Neural cell (in vitro differentiated cells): ENCODE measurements at regions not wholly inside any gene's neighbourhood (a gene's known extent, or its start where the extent isn't known, plus 50 kb on each side); places are given as distances from the start of the nearest gene placed in this dataset.

Experiments
- H2AFZ ChIP-seq: fragments of 200-600, 300-800 bp; sonication (generic), shearing (Covaris generic); 2 replicates; pipeline ENCODE4 v1.6.0; 2014; ENCODE audit warnings: low read depth, mild to moderate bottlenecking, antibody characterized with exemption, low read length, moderate library complexity
- H3F3A ChIP-seq: fragments of 200-600 bp; shearing (Covaris generic); 2 replicates; pipeline ENCODE4 v1.6.1; 2016; ENCODE audit warnings: mild to moderate bottlenecking, moderate library complexity, mixed read lengths, antibody characterized with exemption, low read length; ENCODE audit not compliant: insufficient read depth, poor library complexity, severe bottlenecking
- H3K27ac ChIP-seq: fragments of 200-600, 300-800 bp; sonication (generic), shearing (Covaris generic); 2 replicates; pipeline ENCODE4 v1.5.1; 2014; ENCODE audit warnings: mild to moderate bottlenecking, low read length, moderate library complexity
- H3K27me3 ChIP-seq: fragments of 300-800, 200-600 bp; sonication (generic), shearing (Covaris generic); 2 replicates; pipeline ENCODE4 v1.6.0; 2014; ENCODE audit warnings: mild to moderate bottlenecking, low read depth, low read length, moderate library complexity; ENCODE audit not compliant: insufficient read depth
- H3K36me3 ChIP-seq: fragments of 300-800, 200-600 bp; sonication (generic), shearing (Covaris generic); 2 replicates; pipeline ENCODE4 v1.5.1; 2014; ENCODE audit warnings: mild to moderate bottlenecking, antibody characterized with exemption, low read length, moderate library complexity; ENCODE audit not compliant: insufficient read depth
- H3K4me2 ChIP-seq: fragments of 300-800, 200-600 bp; sonication (generic), shearing (Covaris generic); 2 replicates; pipeline ENCODE4 v1.6.0; 2014; ENCODE audit warnings: mild to moderate bottlenecking, low read length
- H3K4me3 ChIP-seq: fragments of 300-800, 200-600 bp; sonication (generic), shearing (Covaris generic); 2 replicates; pipeline ENCODE4 v1.5.1; 2014; ENCODE audit warnings: mild to moderate bottlenecking, low read length, moderate library complexity
- H3K79me2 ChIP-seq: fragments of 200-600 bp; shearing (Covaris generic); replicated peaks from 2 replicates; pipeline ENCODE4 v1.6.0; 2014; ENCODE audit warnings: mild to moderate bottlenecking, low read length, moderate library complexity; ENCODE audit not compliant: insufficient read depth
- H3K9ac ChIP-seq: fragments of 300-800, 200-600 bp; sonication (generic), shearing (Covaris generic); 2 replicates; pipeline ENCODE4 v1.6.1; 2016; ENCODE audit warnings: mild to moderate bottlenecking, low read length, mixed read lengths
- H3K9me2 ChIP-seq: fragments of 200-600 bp; shearing (Covaris generic); 2 replicates; pipeline ENCODE4 v1.6.1; 2016; ENCODE audit warnings: mild to moderate bottlenecking, low read length, mixed read lengths; ENCODE audit not compliant: insufficient read depth
- H3K9me3 ChIP-seq: fragments of 200-600, 300-800 bp; sonication (generic), shearing (Covaris generic); 2 replicates; pipeline ENCODE4 v1.6.1; 2016; ENCODE audit warnings: mild to moderate bottlenecking, mixed run types, low read length, moderate library complexity, mixed read lengths
- H4K20me1 ChIP-seq: fragments of 200-600 bp; shearing (Covaris generic); 2 replicates; pipeline ENCODE4 v1.6.1; 2016; ENCODE audit warnings: mild to moderate bottlenecking, mixed run types; ENCODE audit not compliant: insufficient read depth
- CTCF ChIP-seq: fragments of 450-650 bp; IDR thresholded peaks from 2 replicates; pipeline ENCODE4 v1.5.1; 2014; ENCODE audit warnings: antibody characterized with exemption, mild to moderate bottlenecking, moderate library complexity; ENCODE audit not compliant: poor library complexity, severe bottlenecking
- EP300 ChIP-seq: fragments of 450-650 bp; conservative IDR thresholded peaks from 2 replicates; pipeline ENCODE4 v1.6.1; 2014; ENCODE audit warnings: antibody characterized with exemption, mild to moderate bottlenecking, moderate library complexity; ENCODE audit not compliant: poor library complexity, severe bottlenecking
- EZH2 ChIP-seq: fragments of 200-600, 300-800 bp; shearing (Covaris generic), sonication (generic); IDR thresholded peaks from 2 replicates; pipeline ENCODE4 v1.6.1; 2014; ENCODE audit warnings: antibody characterized with exemption, low read length, borderline replicate concordance, mild to moderate bottlenecking; ENCODE audit not compliant: insufficient read depth, poor library complexity, severe bottlenecking
- MXI1 ChIP-seq: fragments of 450-650 bp; conservative IDR thresholded peaks from 2 replicates; pipeline ENCODE4 v1.6.1; 2014; ENCODE audit warnings: antibody characterized with exemption, mild to moderate bottlenecking; ENCODE audit not compliant: poor library complexity, severe bottlenecking
- POLR2AphosphoS5 ChIP-seq: IDR thresholded peaks from 2 replicates; pipeline ENCODE4 v1.6.1; 2012
- RAD21 ChIP-seq: fragments of 450-650 bp; conservative IDR thresholded peaks from 2 replicates; pipeline ENCODE4 v1.6.1; 2014; ENCODE audit warnings: antibody characterized with exemption, mild to moderate bottlenecking, moderate library complexity
- SMC3 ChIP-seq: fragments of 450-650 bp; conservative IDR thresholded peaks from 2 replicates; pipeline ENCODE4 v1.6.1; 2014; ENCODE audit warnings: antibody characterized with exemption, mild to moderate bottlenecking, moderate library complexity; ENCODE audit not compliant: poor library complexity
- TAF1 ChIP-seq: IDR thresholded peaks from 2 replicates; pipeline ENCODE4 v1.6.1; 2012; ENCODE audit warnings: low read depth
- TF ChIP-seq, protein P1 (sequence below): IDR thresholded peaks from 2 replicates; pipeline ENCODE4 v1.6.1; 2012; ENCODE audit warnings: borderline replicate concordance

DNA sequence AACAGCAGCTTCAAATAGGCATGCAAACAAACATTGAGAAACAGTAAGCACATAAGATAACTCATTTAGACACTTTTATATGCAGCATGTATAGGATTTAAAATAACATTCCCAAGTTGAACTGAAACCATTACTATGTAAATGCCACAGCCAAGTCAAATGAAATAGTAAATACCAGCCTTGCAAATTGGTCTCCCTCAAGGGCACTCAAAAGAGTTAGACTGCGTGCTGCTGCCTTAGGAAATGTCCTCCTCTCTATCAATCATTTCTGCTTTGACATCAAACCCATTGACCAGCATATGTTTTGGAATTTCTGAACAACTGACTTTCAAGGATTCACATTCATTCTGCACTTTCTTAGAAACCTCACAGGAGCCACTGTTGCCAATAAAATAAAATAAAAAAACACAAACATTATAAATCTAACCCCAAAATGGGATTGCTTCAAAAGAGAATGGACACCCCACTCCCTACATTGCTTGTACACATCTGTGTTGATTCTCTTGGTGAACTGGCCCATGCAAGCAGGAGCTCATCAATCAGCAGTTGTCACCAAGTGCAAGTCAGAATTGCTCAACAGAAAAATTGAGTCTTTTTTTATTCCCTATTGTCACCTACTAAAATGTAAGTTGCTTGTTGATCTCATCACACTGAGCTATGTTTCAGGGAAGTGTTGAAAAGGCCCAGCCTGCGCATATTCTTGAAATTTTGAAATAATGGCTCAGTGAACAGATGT is 256.2 kb downstream of the DAD1 start:
- H3K4me2 ChIP-seq, result no peak overlapping the region
- H3K4me3 ChIP-seq, result no peak overlapping the region
- H3K9ac ChIP-seq, result no peak overlapping the region
- no peaks in the 10 kb centered on the region for H3K27me3 ChIP-seq
- no peak for TF ChIP-seq RAD21
- no peak for TF ChIP-seq POLR2AphosphoS5
- TF ChIP-seq MXI1, result no peak
- no peak for TF ChIP-seq TAF1
- no peak for TF ChIP-seq EP300
- no peak for TF ChIP-seq EZH2
- no peak for TF ChIP-seq SMC3
- TF ChIP-seq, protein P1, sequence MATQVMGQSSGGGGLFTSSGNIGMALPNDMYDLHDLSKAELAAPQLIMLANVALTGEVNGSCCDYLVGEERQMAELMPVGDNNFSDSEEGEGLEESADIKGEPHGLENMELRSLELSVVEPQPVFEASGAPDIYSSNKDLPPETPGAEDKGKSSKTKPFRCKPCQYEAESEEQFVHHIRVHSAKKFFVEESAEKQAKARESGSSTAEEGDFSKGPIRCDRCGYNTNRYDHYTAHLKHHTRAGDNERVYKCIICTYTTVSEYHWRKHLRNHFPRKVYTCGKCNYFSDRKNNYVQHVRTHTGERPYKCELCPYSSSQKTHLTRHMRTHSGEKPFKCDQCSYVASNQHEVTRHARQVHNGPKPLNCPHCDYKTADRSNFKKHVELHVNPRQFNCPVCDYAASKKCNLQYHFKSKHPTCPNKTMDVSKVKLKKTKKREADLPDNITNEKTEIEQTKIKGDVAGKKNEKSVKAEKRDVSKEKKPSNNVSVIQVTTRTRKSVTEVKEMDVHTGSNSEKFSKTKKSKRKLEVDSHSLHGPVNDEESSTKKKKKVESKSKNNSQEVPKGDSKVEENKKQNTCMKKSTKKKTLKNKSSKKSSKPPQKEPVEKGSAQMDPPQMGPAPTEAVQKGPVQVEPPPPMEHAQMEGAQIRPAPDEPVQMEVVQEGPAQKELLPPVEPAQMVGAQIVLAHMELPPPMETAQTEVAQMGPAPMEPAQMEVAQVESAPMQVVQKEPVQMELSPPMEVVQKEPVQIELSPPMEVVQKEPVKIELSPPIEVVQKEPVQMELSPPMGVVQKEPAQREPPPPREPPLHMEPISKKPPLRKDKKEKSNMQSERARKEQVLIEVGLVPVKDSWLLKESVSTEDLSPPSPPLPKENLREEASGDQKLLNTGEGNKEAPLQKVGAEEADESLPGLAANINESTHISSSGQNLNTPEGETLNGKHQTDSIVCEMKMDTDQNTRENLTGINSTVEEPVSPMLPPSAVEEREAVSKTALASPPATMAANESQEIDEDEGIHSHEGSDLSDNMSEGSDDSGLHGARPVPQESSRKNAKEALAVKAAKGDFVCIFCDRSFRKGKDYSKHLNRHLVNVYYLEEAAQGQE, result no peak
- TF ChIP-seq CTCF, result no peak
- H3K36me3 ChIP-seq, result no peaks in the 10 kb centered on the region
- H3K9me2 ChIP-seq, result no peaks in the 10 kb centered on the region
- H3K27ac ChIP-seq, result no peak overlapping the region
- no peaks in the 10 kb centered on the region for H4K20me1 ChIP-seq
- H3K9me3 ChIP-seq, result no peaks in the 10 kb centered on the region
- H3F3A ChIP-seq, result no peaks in the 10 kb centered on the region
- H2AFZ ChIP-seq, result no peak overlapping the region
- no peaks in the 10 kb centered on the region for H3K79me2 ChIP-seq

DNA sequence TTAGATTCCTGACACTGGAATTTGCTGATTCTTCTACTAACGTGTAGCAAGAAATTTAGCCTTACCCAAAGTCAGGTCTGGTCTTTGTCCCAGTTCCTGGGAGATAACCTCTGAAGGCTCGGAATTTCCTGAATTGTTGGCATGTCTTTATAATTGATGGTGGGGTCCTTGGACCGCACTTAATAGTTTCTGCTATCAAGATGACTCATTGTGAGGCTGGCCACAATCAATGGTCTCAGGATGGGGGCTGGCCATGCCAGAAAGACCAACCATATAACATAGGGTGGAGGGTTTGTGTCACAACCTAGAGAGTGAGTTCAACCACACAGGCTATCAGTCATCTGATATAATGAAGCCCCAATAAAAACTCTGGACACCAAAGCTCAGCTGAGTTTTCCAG is 259.7 kb downstream of the DAD1 start:
- Histone ChIP-seq H3K79me2 (no peaks in the 10 kb centered on the region), H3K27ac (no peak overlapping the region), H4K20me1 (no peaks in the 10 kb centered on the region), H3K27me3 (no peaks in the 10 kb centered on the region), H3K4me3 (no peak overlapping the region), H3K36me3 (no peaks in the 10 kb centered on the region), H3K9me3 (no peaks in the 10 kb centered on the region), H2AFZ (no peak overlapping the region), H3K4me2 (no peak overlapping the region), H3F3A (no peaks in the 10 kb centered on the region), H3K9ac (no peak overlapping the region), H3K9me2 (no peaks in the 10 kb centered on the region)
- no peak for TF ChIP-seq SMC3
- TF ChIP-seq EZH2, result no peak
- TF ChIP-seq MXI1, result no peak
- no peak for TF ChIP-seq CTCF
- TF ChIP-seq RAD21, result no peak
- TF ChIP-seq, protein P1, result no peak
- TF ChIP-seq EP300, result no peak
- no peak for TF ChIP-seq TAF1
- TF ChIP-seq POLR2AphosphoS5, result no peak
